Right lung (tissue), 2 donors: ENCODE measurements at regions not wholly inside any gene's neighbourhood (a gene's known extent, or its start where the extent isn't known, plus 50 kb on each side); places are given as distances from the start of the nearest gene placed in this dataset.

ENCODE experiments used
- DNase-seq, 2 donors: peaks; one replicate each; pipeline ENCODE4 v3.0.0-alpha.2; 2013

- DNase-seq, result no peak
Measured at GRCh38 chr1:112788054-112788453, 72.9 kb upstream of the PPM1J start.

- no peak for DNase-seq
Measured at GRCh38 chr1:112783059-112783458, 67.9 kb upstream of the PPM1J start.

- no peak for DNase-seq
Measured at GRCh38 chr1:112779665-112780526, 64.8 kb upstream of the PPM1J start.

- no peak for DNase-seq
Measured at GRCh38 chr1:112778137-112778536, 63.0 kb upstream of the PPM1J start.

- no peak for DNase-seq
Measured at GRCh38 chr1:112776688-112777087, 61.6 kb upstream of the PPM1J start.

- no peak for DNase-seq
Measured at GRCh38 chr1:112772781-112773180, 57.6 kb upstream of the PPM1J start.

- DNase-seq, result no peak
Measured at GRCh38 chr1:112770724-112771123, 55.6 kb upstream of the PPM1J start.

GRCh38 chr1:112769611-112770010 lies 54.5 kb upstream of the PPM1J start:
- no peak for DNase-seq

GRCh38 chr1:112767646-112768045 lies 52.5 kb upstream of the PPM1J start:
- DNase-seq, result no peak
